NCI-H187 treated with DMSO at 0.1 percent for 48 hours (cell line): ENCODE measurements at regions not wholly inside any gene's neighbourhood (a gene's known extent, or its start where the extent isn't known, plus 50 kb on each side); places are given as distances from the start of the nearest gene placed in this dataset.
"Not testable (repeated sequence)": the region's sequence is repeated elsewhere in the genome, so short reads cannot be mapped to it uniquely, and the experiment has no call there.

ENCODE experiments used
- DNase-seq: peaks from one replicate; lab custom pipeline; 2025; lab: John Stamatoyannopoulos, UW

- DNase-seq, result no peak
These were observed 903.2 kb downstream of the C4orf33 start for GRCh38 chr4:129999156-129999555.

- no peak for DNase-seq
These were observed 912.5 kb downstream of the C4orf33 start for GRCh38 chr4:130008461-130008860.

- DNase-seq, result not testable (repeated sequence)
These were observed 916.9 kb downstream of the C4orf33 start for GRCh38 chr4:130012806-130013205.

GRCh38 chr4:130021706-130022105 is 925.8 kb downstream of the C4orf33 start:
- no peak for DNase-seq

GRCh38 chr4:130023088-130023487 is 927.1 kb downstream of the C4orf33 start:
- no peak for DNase-seq

- no peak for DNase-seq
These were observed 929.7 kb downstream of the C4orf33 start for GRCh38 chr4:130025701-130026100.

- peak; percentile 63 for DNase-seq
These were observed 930.2 kb downstream of the C4orf33 start for GRCh38 chr4:130026185-130026584.

- DNase-seq, result no peak
These were observed 932.0 kb downstream of the C4orf33 start for GRCh38 chr4:130027973-130028372.

GRCh38 chr4:130028552-130028951 is 932.6 kb downstream of the C4orf33 start:
- DNase-seq, result no peak

GRCh38 chr4:130029442-130029841 is 933.5 kb downstream of the C4orf33 start:
- DNase-seq, result no peak

GRCh38 chr4:130031858-130032257 is 935.9 kb downstream of the C4orf33 start:
- no peak for DNase-seq

GRCh38 chr4:130033657-130034056 is 937.7 kb downstream of the C4orf33 start:
- DNase-seq, result not testable (repeated sequence)

GRCh38 chr4:130034876-130035275 is 938.9 kb downstream of the C4orf33 start:
- no peak for DNase-seq

- no peak for DNase-seq
These were observed 939.4 kb downstream of the C4orf33 start for GRCh38 chr4:130035391-130035790.

GRCh38 chr4:130037866-130038265 is 941.9 kb downstream of the C4orf33 start:
- not testable (repeated sequence) for DNase-seq

GRCh38 chr4:130038540-130038939 is 942.6 kb downstream of the C4orf33 start:
- not testable (repeated sequence) for DNase-seq

GRCh38 chr4:130043732-130044160 is 947.8 kb downstream of the C4orf33 start:
- DNase-seq, result no peak

GRCh38 chr4:130044788-130045531 is 949.0 kb downstream of the C4orf33 start:
- DNase-seq, result no peak

- DNase-seq, result no peak
These were observed 957.8 kb downstream of the C4orf33 start for GRCh38 chr4:130053723-130054122.

- DNase-seq, result no peak
These were observed 959.0 kb downstream of the C4orf33 start for GRCh38 chr4:130054908-130055307.

- DNase-seq, result no peak
These were observed 960.3 kb downstream of the C4orf33 start for GRCh38 chr4:130056286-130056685.

GRCh38 chr4:130064471-130064870 is 968.5 kb downstream of the C4orf33 start:
- no peak for DNase-seq

- no peak for DNase-seq
These were observed 971.5 kb downstream of the C4orf33 start for GRCh38 chr4:130067419-130067818.

- DNase-seq, result no peak
These were observed 972.1 kb downstream of the C4orf33 start for GRCh38 chr4:130068072-130068471.
